Mucosa of descending colon (tissue), 3 donors: ENCODE measurements at regions not wholly inside any gene's neighbourhood (a gene's known extent, or its start where the extent isn't known, plus 50 kb on each side); places are given as distances from the start of the nearest gene placed in this dataset.
"Not testable (repeated sequence)": the region's sequence is repeated elsewhere in the genome, so short reads cannot be mapped to it uniquely, and the experiment has no call there.

Experiments used
- ATAC-seq: fragments of 200-7000 bp; cut with Tn5 transposase; one replicate; pipeline ENCODE4 v1.9.1; 2020; ENCODE audit warnings: mild to moderate bottlenecking, moderate library complexity
- DNase-seq, 3 donors: peaks; one replicate each; pipeline ENCODE4 v3.0.0-alpha.2; 2020
- H3K36me3 ChIP-seq: fragments of 200-600 bp; one replicate; pipeline ENCODE4 v1.8.0; 2021; ENCODE audit warnings: low read depth, mild to moderate bottlenecking
- H3K4me1 ChIP-seq: fragments of 200-600 bp; one replicate; pipeline ENCODE4 v1.8.0; 2021; ENCODE audit warnings: low read depth, mild to moderate bottlenecking
- H3K4me3 ChIP-seq: fragments of 200-600 bp; one replicate; pipeline ENCODE4 v1.8.0; 2021; ENCODE audit warnings: mild to moderate bottlenecking
- H3K9me3 ChIP-seq: fragments of 200-600 bp; one replicate; pipeline ENCODE4 v1.8.0; 2021; ENCODE audit warnings: mild to moderate bottlenecking
- CTCF ChIP-seq: fragments of 200-600 bp; IDR thresholded peaks from one replicate; pipeline ENCODE4 v1.8.0; 2022; ENCODE audit warnings: antibody characterized with exemption, mild to moderate bottlenecking
- intact Hi-C, 2 donors: fragments of 100-400 bp; cut with DNase I in 1 of 2; cut with micrococcal nuclease in 1 of 2; formaldehyde crosslinking; loops; one replicate each; pipeline versions ENCODE4 v1.11.0 to v1.11.1; 2022; cut with DNase I, micrococcal nuclease
- donor health status: DM: no; HTN: no; CAD: no; lungs with moderate emphysema.
- donor health status: DM: no; HTN: no; CAD: no.
- donor health status: DM: no; HTN: yes; CAD: no.

- intact Hi-C loops, result no loop called here
- ATAC-seq (no peak), DNase-seq (no peak)
- H3K9me3 ChIP-seq, result no peaks in the 10 kb centered on the region
- H3K4me3 ChIP-seq, result no peak overlapping the region
- no peak for TF ChIP-seq CTCF
- H3K36me3 ChIP-seq, result no peaks in the 10 kb centered on the region
- H3K4me1 ChIP-seq, result no peaks in the 10 kb centered on the region
Measured at GRCh38 chr2:220821683-220822082, 750.4 kb downstream of the EPHA4 start.

GRCh38 chr2:220823590-220823989, 748.5 kb downstream of the EPHA4 start:
- H3K4me1 ChIP-seq, H3K36me3 ChIP-seq, H3K4me3 ChIP-seq, intact Hi-C loops, DNase-seq, ATAC-seq, H3K9me3 ChIP-seq: not testable (repeated sequence)

- no peak for TF ChIP-seq CTCF
- no peak for ATAC-seq
- H3K36me3 ChIP-seq, result no peaks in the 10 kb centered on the region
- intact Hi-C loops, result no loop called here
- H3K4me3 ChIP-seq, result no peak overlapping the region
- no peak for DNase-seq
- no peaks in the 10 kb centered on the region for H3K9me3 ChIP-seq
- H3K4me1 ChIP-seq, result no peaks in the 10 kb centered on the region
Measured at GRCh38 chr2:220833446-220833845, 738.7 kb downstream of the EPHA4 start.

GRCh38 chr2:220835583-220835982, 736.5 kb downstream of the EPHA4 start:
- no peaks in the 10 kb centered on the region for H3K4me1 ChIP-seq
- no peaks in the 10 kb centered on the region for H3K9me3 ChIP-seq
- intact Hi-C loops, result no loop called here
- TF ChIP-seq CTCF, result no peak
- no peaks in the 10 kb centered on the region for H3K36me3 ChIP-seq
- ATAC-seq, result no peak
- H3K4me3 ChIP-seq, result no peak overlapping the region
- no peak for DNase-seq

- no peaks in the 10 kb centered on the region for H3K4me1 ChIP-seq
- no peaks in the 10 kb centered on the region for H3K9me3 ChIP-seq
- ATAC-seq, result no peak
- no peak for DNase-seq
- intact Hi-C loops, result no loop called here
- H3K4me3 ChIP-seq, result no peak overlapping the region
- no peaks in the 10 kb centered on the region for H3K36me3 ChIP-seq
- TF ChIP-seq CTCF, result no peak
Measured at GRCh38 chr2:220837226-220837625, 734.9 kb downstream of the EPHA4 start.

- Histone ChIP-seq H3K4me3 (no peak overlapping the region), H3K4me1 (no peaks in the 10 kb centered on the region), H3K36me3 (no peaks in the 10 kb centered on the region), H3K9me3 (no peaks in the 10 kb centered on the region)
- ATAC-seq (no peak), DNase-seq (no peak)
- intact Hi-C loops, result no loop called here
- no peak for TF ChIP-seq CTCF
Measured at GRCh38 chr2:220842901-220843665, 729.0 kb downstream of the EPHA4 start.
